Vagina (tissue), 2 donors: ENCODE measurements at regions not wholly inside any gene's neighbourhood (a gene's known extent, or its start where the extent isn't known, plus 50 kb on each side); places are given as distances from the start of the nearest gene placed in this dataset.

Experiments used
- POLR2A ChIP-seq, 2 donors: fragments of 450-650 bp; IDR thresholded peaks; one replicate each; pipeline ENCODE4 v1.6.1; 2017; ENCODE audit warnings: antibody characterized with exemption in 2 of 2, mild to moderate bottlenecking in 2 of 2, moderate library complexity in 2 of 2
- POLR2AphosphoS5 ChIP-seq, 2 donors: sonication (generic); formaldehyde crosslinking; IDR thresholded peaks; one replicate each; pipeline ENCODE4 v1.9.0; 2017; ENCODE audit warnings: antibody characterized with exemption in 2 of 2, mild to moderate bottlenecking in 2 of 2, low read depth in 1 of 2; ENCODE audit not compliant: insufficient read depth in 1 of 2

GRCh38 chr11:103671143-103671651, 365.2 kb upstream of the DDI1 start:
- TF ChIP-seq POLR2A (IDR thresholded peaks at IDR 0.05) = no peak
- TF ChIP-seq POLR2AphosphoS5 (IDR thresholded peaks at IDR 0.05; ENCODE audit: insufficient read depth in 1 of 2, low read depth in 1 of 2) = no peak
